Activated naive CD4-positive, alpha-beta T cell treated with anti-CD3 and anti-CD28 coated beads, Interleukin-2, amount 10 ng/mL, durations not matched to agents 7 days and 5 days (primary cell): ENCODE measurements at regions not wholly inside any gene's neighbourhood (a gene's known extent, or its start where the extent isn't known, plus 50 kb on each side); places are given as distances from the start of the nearest gene placed in this dataset.
"Not testable (repeated sequence)": the region's sequence is repeated elsewhere in the genome, so short reads cannot be mapped to it uniquely, and the experiment has no call there.

Source experiments
- CTCF ChIA-PET: fragments of 350-600 bp; sonication (Branson Sonifier 250); formaldehyde crosslinking; loops from one replicate; lab custom pipeline; 2021; ENCODE audit warnings: antibody characterized with exemption; lab: Charles Lee
- DNase-seq: peaks from one replicate; pipeline ENCODE4 v3.0.0-alpha.2; 2020
- H3K27ac Mint-ChIP-seq: one replicate; pipeline ENCODE4 v1.8.0; 2021; ENCODE audit warnings: mild to moderate bottlenecking, moderate library complexity, mixed read lengths
- H3K27me3 Mint-ChIP-seq: one replicate; pipeline ENCODE4 v1.8.0; 2021; ENCODE audit warnings: mild to moderate bottlenecking, mixed read lengths
- H3K36me3 Mint-ChIP-seq: one replicate; pipeline ENCODE4 v1.8.0; 2021; ENCODE audit warnings: mixed read lengths
- H3K4me1 Mint-ChIP-seq: one replicate; pipeline ENCODE4 v1.8.0; 2021; ENCODE audit warnings: mixed read lengths
- H3K4me3 Mint-ChIP-seq: one replicate; pipeline ENCODE4 v1.8.0; 2021; ENCODE audit warnings: mild to moderate bottlenecking, moderate library complexity, mixed read lengths
- H3K9me3 Mint-ChIP-seq: one replicate; pipeline ENCODE4 v1.8.0; 2021; ENCODE audit warnings: mixed read lengths

DNA sequence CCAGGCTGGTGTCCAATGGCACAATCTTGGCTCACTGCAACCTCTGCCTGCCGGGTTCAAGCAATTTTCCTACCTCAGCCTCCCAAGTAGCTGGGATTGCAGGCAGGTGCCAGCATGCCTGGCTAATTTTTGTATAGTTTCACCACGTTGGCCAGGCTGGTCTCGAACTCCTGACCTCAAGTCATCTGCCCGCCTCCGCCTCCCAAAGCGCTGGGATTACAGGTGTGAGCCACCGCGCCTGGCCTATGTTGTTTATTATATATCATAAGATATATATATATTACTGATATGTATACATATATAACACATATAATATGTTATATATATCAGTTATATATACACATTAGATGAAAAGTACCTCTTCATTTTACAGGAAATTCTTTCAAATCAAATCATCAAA lies 914.7 kb downstream of the FOXD4L5 start:
- H3K27ac Mint-ChIP-seq, H3K27me3 Mint-ChIP-seq, H3K36me3 Mint-ChIP-seq, H3K4me1 Mint-ChIP-seq, H3K4me3 Mint-ChIP-seq, CTCF ChIA-PET, H3K9me3 Mint-ChIP-seq: not testable (repeated sequence)
- DNase-seq, result peak; percentile 10

DNA sequence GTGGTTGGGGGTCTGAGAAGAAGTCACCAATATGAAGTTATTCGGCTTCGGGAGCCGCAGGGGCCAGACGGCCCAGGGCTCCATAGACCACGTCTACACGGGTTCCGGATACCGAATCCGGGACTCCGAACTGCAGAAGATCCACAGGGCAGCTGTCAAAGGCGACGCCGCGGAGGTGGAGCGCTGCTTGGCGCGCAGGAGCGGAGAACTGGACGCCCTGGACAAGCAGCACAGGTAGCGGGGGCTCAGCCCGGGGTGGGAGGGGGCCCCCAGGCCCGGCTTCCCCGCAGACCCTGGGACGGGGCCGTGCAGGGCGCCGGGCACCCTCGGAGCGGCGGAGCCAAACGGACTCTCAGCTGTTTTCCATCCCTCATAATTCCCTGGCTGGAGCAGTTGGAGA lies 915.4 kb downstream of the FOXD4L5 start:
- H3K4me3 Mint-ChIP-seq, H3K36me3 Mint-ChIP-seq, H3K27me3 Mint-ChIP-seq, CTCF ChIA-PET, H3K4me1 Mint-ChIP-seq, H3K9me3 Mint-ChIP-seq, H3K27ac Mint-ChIP-seq: not testable (repeated sequence)
- peak; percentile 17 for DNase-seq

DNA sequence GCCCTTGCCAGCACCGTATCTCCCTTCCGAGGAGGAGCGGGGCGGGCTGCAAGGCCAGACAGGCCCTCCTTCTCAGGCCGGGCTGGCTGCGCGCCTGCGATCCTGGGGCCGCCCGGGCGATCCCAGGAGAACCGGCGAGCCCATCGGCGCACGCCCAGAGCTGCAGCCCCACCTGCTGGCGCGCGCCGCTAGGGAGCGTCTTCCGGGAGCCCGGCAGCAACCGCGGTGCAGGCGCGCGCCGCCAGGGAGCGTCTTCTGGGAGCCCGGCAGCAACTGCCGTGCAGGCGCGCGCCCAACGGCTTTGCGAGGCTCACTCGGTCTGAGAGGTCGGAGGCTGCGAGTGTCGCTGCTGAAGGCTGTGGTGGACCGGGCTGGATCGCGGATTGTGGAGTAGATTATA lies 915.9 kb downstream of the FOXD4L5 start:
- H3K4me3 Mint-ChIP-seq, H3K4me1 Mint-ChIP-seq, H3K27me3 Mint-ChIP-seq, H3K36me3 Mint-ChIP-seq, H3K27ac Mint-ChIP-seq, H3K9me3 Mint-ChIP-seq, CTCF ChIA-PET: not testable (repeated sequence)
- peak; percentile 83 for DNase-seq

DNA sequence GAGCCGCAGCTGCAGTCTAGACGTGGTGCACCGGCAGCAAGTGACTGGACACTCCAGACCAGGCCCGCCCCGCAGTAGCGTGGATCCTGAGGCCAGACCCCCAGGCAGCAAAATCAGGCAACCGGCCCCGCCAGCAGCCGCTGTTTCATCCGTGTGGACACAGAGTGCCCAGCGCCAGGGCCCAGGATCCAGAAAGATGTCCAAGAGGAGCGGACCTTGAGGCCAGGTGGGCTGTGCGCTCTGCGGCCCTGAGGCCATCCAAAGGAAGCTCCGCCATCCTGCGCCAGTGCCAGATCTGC lies 916.4 kb downstream of the FOXD4L5 start:
- H3K9me3 Mint-ChIP-seq, H3K27ac Mint-ChIP-seq, H3K36me3 Mint-ChIP-seq, CTCF ChIA-PET, H3K4me1 Mint-ChIP-seq, H3K27me3 Mint-ChIP-seq, DNase-seq: not testable (repeated sequence)
- H3K4me3 Mint-ChIP-seq, result peak overlapping the region; percentile 49

DNA sequence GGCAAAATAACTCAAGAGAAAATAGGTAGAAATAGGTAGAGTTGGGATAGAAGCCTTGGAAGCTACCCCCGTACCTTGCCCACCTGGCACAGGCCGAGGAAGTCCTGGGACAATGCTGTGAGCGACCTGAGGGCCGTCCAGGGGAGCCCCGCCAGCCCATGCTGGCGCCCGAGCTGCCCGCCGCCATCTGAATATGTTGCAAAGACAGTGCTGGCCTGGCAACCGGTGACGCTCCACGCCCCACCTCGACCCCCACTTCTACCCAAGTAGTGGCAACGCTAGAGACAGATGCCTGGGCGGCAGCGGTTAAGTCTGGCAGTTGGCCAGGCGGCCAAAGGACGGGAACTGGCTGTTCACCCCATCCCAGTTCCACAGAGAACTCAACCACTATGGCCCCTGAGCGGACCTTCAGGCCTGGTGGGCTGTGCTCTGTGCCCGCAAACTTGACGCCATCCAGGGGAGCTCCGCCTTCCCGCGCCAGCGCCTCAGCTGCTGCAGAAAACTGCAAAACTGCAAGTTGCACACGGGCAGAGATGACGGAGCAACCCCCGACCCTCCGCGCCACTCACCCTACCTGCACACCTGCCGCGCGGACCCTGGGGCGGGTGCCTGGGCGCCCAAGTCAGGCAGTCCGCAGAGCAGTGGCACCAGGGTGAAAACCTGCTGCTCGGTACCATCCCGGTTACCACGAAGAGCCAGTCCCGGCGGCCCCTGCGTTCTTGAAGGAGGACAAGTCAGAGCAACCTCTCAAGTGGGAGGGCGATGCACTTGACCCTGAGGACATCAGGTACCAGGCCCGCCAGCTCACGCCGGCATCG lies 917.0 kb downstream of the FOXD4L5 start:
- H3K4me3 Mint-ChIP-seq, result peak overlapping the region; percentile 49
- H3K9me3 Mint-ChIP-seq, H3K4me1 Mint-ChIP-seq, CTCF ChIA-PET, H3K27ac Mint-ChIP-seq, H3K27me3 Mint-ChIP-seq, H3K36me3 Mint-ChIP-seq: not testable (repeated sequence)
- DNase-seq, result peak; percentile 20
